Ishikawa (cell line): ENCODE measurements at regions not wholly inside any gene's neighbourhood (a gene's known extent, or its start where the extent isn't known, plus 50 kb on each side); places are given as distances from the start of the nearest gene placed in this dataset.

Source experiments
- CEBPB ChIP-seq: IDR thresholded peaks from 2 replicates; pipeline ENCODE4 v1.6.1; 2012
- CREB1 ChIP-seq: IDR thresholded peaks from 2 replicates; pipeline ENCODE4 v1.6.1; 2012; ENCODE audit warnings: low read depth
- EGR1 ChIP-seq: IDR thresholded peaks from 2 replicates; pipeline ENCODE4 v1.6.1; 2012
- EP300 ChIP-seq: IDR thresholded peaks from 2 replicates; pipeline ENCODE4 v1.6.1; 2012; ENCODE audit warnings: borderline replicate concordance
- FOXM1 ChIP-seq: IDR thresholded peaks from 2 replicates; pipeline ENCODE4 v1.6.1; 2012; ENCODE audit warnings: low read depth, borderline replicate concordance
- MAX ChIP-seq: IDR thresholded peaks from 2 replicates; pipeline ENCODE4 v1.6.1; 2012
- NFIC ChIP-seq: IDR thresholded peaks from 2 replicates; pipeline ENCODE4 v1.6.1; 2012
- RAD21 ChIP-seq: IDR thresholded peaks from 2 replicates; pipeline ENCODE4 v1.6.1; 2012; ENCODE audit warnings: low read depth
- REST ChIP-seq: IDR thresholded peaks from 2 replicates; pipeline ENCODE4 v1.6.1; 2012; ENCODE audit warnings: low read depth, mild to moderate bottlenecking
- TAF1 ChIP-seq: IDR thresholded peaks from 2 replicates; pipeline ENCODE4 v1.6.1; 2012; ENCODE audit warnings: low read depth, mild to moderate bottlenecking
- TEAD4 ChIP-seq: IDR thresholded peaks from 2 replicates; pipeline ENCODE4 v1.6.1; 2012
- USF1 ChIP-seq: IDR thresholded peaks from 2 replicates; pipeline ENCODE4 v1.6.1; 2012
- YY1 ChIP-seq: IDR thresholded peaks from 2 replicates; pipeline ENCODE4 v1.6.1; 2012; ENCODE audit warnings: low read depth
- ZBTB7A ChIP-seq: IDR thresholded peaks from 2 replicates; pipeline ENCODE4 v1.6.1; 2012; ENCODE audit warnings: low read depth

GRCh38 chr1:30550365-30551220 is 172.8 kb downstream of the MATN1 start:
- TF ChIP-seq CREB1 = no peak
- no peak for TF ChIP-seq TEAD4
- TF ChIP-seq TAF1 = no peak
- TF ChIP-seq MAX = no peak
- TF ChIP-seq EP300 = no peak
- TF ChIP-seq CEBPB = no peak
- TF ChIP-seq REST = no peak
- no peak for TF ChIP-seq FOXM1
- no peak for TF ChIP-seq RAD21
- no peak for TF ChIP-seq USF1
- TF ChIP-seq YY1 = no peak
- no peak for TF ChIP-seq EGR1
- TF ChIP-seq NFIC = no peak
- TF ChIP-seq ZBTB7A = no peak
